ENCODE measurements at regions not wholly inside any gene's neighbourhood (a gene's known extent, or its start where the extent isn't known, plus 50 kb on each side); places are given as distances from the start of the nearest gene placed in this dataset.
A peak's percentile ranks its signal among the peaks of the same experiment; 100 is the strongest.
"Not testable (repeated sequence)": the region's sequence is repeated elsewhere in the genome, so short reads cannot be mapped to it uniquely, and the experiment has no call there.

DNA sequence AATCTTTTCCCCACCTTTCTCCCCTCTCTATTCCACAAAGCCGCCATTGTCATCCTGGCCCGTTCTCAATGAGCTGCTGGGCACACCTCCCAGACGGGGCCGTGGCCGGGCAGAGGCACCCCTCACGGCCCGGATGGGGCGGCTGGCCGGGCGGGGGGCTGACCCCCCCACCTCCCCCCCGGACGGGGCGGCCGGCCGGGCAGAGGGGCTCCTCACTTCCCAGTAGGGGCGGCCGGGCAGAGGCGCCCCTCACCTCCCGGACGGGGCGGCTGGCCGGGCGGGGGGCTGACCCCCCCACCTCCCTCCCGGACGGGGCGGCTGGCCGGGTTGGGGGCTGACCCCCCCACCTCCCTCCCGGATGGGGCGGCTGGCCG lies 85.6 kb downstream of the OR2B2 start:
- not testable (repeated sequence) for DNase-seq (ENCODE audit: low spot score); FAIRE-seq

DNA sequence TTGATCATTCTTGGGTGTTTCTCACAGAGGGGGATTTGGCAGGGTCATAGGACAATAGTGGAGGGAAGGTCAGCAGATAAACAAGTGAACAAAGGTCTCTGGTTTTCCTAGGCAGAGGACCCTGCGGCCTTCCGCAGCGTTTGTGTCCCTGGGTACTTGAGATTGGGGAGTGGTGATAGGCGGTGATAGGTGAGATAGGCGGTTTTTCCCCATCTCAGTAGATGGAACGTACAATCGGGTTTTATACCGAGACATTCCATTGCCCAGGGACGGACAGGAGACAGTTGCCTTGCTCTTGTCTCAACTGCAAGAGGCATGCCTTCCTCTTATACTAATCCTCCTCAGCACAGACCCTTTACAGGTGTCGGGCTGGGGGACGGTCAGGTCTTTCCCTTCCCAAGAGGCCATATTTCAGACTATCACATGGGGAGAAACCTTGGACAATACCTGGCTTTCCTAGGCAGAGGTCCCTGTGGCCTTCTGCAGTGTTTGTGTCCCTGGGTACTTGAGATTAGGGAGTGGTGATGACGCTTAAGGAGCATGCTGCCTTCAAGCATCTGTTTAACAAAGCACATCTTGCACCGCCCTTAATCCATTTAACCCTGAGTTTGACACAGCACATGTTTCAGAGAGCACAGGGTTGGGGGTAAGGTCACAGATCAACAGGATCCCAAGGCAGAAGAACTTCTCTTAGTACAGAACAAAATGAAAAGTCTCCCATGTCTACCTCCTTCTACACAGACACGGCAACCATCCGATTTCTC lies 86.2 kb downstream of the OR2B2 start:
- FAIRE-seq, result not testable (repeated sequence)

DNA sequence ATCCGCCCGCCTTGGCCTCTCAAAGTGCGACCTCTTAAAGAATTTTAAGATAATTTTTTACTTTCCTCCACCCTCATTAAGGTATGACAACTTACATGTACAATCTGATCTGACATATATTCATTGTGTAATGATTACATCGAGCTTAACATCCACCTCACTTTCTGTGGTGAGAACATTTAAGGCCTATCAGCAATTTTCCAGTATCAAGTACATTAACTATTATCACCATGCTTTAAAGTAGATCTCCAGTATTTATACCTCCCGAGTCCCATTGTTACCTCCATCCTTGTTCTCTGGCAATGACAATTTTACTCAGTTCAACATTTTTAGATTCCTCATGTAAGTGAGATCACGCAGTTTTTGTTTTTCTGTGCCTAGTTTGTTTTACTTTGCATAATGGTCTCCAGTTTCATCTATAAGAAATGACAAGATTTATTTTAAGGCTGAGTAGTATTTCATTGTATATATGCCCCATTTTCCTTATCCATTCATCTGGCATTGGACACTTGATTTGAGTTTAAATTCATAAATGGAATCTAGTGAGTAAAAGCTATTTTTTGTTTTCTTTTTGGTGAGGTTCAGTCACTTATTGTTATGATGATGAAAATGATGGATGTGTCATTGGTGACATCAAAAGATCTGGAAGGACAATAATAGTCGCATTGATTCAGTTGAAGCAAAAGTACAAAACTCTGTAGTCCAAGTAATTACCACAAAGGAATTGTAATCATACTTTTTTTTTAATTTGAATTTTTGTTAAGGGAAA lies 87.0 kb downstream of the OR2B2 start:
- FAIRE-seq (no peak), DNase-seq (ENCODE audit: low spot score) (no peak)

More for the DNA sequence above, 86.2 kb downstream of the OR2B2 start:
- DNase-seq (ENCODE audit: low spot score), result not testable (repeated sequence)

DNA sequence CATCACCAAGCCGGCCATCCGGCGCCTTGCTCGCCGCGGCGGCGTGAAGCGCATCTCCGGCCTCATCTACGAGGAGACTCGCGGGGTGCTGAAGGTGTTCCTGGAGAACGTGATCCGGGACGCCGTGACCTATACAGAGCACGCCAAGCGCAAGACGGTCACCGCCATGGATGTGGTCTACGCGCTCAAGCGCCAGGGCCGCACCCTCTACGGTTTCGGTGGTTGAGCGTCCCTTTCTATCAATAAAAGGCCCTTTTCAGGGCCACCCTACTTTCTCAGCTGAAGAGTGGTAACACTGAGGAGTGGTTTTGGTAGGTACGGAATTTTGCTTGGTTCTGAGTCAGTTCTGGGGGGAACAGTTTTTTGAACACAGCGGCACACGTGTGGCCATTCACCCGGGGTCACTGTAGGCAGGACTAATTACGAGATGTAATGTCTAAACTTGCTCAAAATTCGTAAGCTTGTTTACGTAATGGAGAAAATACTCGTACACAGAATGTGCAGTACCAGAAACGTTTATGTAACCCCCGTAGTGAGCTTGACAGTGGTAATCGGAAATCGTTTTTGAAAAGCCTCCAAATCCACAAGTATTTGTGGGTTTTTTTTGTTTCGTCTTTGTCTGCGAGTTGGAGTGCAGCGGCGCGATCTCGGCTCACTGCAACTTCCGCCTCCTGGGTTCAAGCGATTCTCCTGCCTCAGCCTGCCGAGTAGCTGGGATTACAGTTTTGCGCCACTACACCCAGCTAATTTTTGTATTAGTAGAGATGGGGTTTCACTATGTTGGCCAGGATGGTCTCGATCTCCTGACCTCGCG lies 87.8 kb downstream of the OR2B2 start:
- DNase-seq (ENCODE audit: low spot score), result peak; percentile 12
- not testable (repeated sequence) for FAIRE-seq

DNA sequence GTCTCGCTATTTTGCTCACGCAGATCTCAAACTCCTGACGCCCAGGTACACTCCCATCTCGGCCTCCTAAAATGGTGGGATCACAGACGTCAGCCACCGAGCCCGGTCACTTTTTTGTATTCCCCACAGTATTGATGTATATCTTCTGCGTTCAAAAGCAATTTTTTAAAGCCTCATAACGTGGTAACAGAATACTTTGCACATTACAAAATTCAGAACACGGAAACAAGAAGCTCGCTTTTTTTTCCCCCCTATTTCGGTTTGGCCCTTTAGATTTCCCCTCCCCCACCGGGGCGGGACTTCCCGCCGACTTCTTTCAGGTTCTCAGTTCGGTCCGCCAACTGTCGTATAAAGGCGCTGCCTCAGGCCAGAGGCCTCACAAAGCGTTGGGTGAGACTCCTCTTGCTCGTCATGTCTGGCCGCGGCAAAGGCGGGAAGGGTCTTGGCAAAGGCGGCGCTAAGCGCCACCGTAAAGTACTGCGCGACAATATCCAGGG lies 88.4 kb downstream of the OR2B2 start:
- DNase-seq (ENCODE audit: low spot score) (peak; percentile 29), FAIRE-seq (peak; percentile 86)

DNA sequence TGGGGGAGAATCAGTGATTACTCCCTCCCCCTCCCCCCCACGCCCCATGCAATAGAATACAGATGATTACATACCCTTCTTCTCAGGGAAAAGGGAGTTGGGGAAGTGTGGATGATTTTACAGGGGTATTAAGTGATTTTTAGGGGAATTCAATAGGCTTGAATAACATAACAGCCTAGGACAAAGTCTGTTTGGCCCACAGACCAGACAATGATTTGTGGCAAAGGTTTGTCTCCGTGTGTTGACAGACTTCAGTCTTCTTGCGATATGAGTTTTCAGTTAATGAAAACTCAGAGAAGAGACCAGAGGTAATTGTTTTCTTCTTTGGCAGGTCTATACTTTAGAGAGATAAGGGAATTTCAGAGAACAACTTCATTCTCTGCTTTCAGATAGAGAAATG lies 95.3 kb downstream of the OR2B2 start:
- FAIRE-seq, result no peak
- DNase-seq (ENCODE audit: low spot score), result no peak

DNA sequence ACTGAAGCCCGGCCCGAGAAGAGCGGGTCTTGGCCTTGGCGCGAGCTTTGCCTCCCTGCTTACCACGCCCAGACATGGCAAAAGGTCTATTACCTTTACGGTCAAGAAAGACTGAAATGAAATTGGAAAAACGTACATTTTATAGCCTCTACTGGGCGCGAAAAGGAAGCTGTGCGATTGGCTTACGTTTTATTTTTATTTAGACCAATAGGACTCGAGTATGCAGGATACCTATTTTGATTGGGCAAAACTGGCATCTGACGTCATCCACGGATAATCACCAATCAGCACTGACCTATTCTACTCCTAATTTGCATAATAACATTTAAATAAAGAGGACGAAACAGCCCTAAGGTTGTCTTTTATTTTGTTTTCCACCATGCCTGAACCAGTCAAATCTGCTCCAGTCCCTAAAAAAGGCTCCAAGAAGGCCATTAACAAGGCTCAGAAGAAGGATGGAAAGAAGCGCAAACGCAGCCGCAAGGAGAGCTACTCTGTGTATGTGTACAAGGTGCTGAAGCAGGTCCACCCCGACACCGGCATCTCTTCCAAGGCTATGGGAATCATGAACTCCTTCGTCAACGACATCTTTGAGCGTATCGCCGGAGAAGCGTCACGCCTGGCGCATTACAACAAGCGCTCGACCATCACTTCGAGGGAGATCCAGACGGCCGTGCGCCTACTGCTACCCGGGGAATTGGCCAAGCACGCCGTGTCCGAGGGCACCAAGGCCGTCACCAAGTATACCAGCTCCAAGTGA lies 97.4 kb downstream of the OR2B2 start:
- no peak for DNase-seq (ENCODE audit: low spot score)
- no peak for FAIRE-seq

DNA sequence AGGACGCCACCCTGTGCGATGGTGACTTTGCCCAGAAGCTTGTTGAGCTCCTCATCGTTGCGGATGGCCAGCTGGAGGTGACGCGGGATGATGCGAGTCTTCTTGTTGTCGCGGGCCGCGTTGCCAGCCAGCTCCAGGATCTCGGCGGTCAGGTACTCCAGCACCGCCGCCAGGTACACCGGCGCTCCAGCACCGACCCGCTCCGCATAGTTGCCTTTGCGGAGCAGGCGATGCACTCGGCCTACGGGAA lies 97.9 kb downstream of the OR2B2 start:
- DNase-seq (ENCODE audit: low spot score), result not testable (repeated sequence)
- FAIRE-seq, result peak; percentile 48

DNA sequence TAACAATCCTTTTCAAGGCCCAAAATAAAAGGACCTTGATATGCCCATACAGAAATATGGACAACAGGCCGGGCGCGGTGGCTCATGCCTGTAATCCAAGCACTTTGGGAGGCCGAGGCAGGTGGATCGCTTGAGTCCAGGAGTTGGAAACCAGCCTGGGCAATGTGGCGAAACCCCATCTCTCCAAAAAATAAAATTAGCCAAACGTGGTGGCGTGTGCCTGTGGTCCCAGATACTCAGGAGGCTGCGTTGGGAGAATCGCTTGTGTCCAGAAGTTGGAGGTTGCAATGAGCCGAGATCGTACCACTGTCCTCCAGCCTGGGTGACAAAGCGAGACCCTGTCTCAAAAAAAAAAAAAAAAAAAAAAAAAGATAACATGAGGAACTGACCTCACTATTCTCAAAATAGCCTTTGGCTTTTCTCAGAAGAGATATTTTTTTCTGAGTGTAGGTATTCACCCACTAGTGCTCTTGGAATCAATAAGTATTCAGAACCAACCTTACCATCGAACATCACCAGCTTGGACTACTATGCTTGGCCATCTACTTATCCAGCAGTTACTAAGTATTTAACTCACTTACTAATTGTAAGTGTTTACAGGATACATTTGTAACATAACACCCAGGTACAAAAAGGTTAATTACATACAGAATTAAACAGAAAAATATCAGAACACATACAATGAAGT lies 99.2 kb downstream of the OR2B2 start:
- no peak for FAIRE-seq

DNA sequence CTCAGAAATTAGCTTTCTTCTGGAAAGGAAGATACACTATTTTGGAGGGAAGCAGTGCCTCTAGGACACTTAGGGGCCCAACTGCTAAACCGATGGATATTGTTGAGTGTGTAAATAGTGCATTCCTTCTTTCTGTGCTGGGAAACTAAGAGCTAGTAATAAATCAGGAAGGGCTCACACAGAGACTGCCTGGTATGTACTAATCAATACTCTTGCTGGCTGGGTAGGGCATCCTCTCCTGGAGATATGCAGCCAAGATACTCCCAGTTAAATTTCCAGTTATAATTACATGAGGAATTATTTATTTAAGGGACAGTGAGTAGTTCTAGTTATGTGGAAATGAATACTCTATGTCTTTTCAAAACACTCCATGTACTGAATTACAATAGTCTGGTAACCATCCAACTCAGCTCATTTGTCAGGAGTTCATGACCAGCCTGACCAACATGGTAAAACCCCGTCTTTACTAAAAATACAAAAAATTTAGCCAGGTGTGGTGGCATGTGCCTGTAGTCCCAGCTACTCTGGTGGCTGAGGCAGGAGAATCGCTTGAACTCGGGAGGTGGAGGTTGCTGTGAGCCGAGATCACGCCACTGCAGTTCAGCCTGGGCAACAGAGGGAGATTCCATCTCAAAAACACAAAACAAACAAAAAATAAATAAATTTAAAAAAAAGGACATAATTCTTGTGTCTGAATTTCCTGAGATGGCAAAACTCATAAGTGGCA lies 100.0 kb downstream of the OR2B2 start:
- no peak for FAIRE-seq
- DNase-seq (ENCODE audit: low spot score), result no peak

More for the DNA sequence above, 99.2 kb downstream of the OR2B2 start:
- DNase-seq (ENCODE audit: low spot score), result no peak

DNA sequence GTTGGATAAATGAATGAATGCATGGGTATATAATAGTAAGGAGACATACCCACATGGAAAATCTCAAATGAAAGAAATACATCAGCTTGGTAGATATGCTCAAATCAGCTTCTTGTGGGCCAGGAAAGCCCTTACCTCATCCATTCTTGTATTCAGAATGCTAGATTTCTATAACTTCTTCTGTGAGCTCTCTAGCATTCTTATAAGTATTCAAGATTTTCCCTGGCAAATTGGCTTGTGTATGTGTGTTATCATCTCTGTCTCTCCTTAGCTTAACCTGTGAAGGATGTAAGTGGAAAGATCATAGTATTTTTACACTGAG lies 100.8 kb downstream of the OR2B2 start:
- FAIRE-seq (no peak), DNase-seq (ENCODE audit: low spot score) (no peak)

DNA sequence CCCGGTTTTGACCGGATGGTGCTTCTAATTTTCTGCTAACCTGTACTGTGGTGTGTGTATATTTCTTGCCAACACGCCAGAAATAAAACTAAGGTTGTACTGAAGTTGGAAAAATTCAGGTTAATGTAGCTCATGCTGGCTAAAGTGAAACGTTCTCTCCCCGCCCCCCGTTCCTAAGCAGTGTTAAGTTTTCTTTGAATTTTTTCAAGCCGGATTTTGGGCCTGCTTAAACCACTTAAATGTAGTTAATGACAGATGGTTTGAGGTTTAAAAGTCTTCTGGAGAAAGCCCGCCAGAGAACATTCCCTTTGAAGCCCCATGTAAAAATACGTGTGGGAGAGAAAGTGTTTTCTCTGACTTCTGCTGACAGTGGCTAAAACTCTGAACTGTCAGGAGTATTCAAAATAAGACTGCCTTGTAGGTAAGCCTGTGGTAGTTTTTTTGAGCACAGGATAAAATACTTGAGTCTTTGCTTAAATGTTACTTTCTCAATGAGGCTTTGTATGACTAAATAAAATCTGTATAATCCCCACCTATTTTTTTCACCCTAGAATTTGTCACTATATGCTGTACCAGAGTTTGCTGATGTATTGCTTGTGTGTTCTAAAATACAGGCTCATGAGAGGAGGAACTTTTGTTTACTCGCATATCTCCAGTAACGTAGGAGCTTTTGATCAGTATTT lies 101.3 kb downstream of the OR2B2 start:
- no peak for DNase-seq (ENCODE audit: low spot score)
- FAIRE-seq, result no peak

DNA sequence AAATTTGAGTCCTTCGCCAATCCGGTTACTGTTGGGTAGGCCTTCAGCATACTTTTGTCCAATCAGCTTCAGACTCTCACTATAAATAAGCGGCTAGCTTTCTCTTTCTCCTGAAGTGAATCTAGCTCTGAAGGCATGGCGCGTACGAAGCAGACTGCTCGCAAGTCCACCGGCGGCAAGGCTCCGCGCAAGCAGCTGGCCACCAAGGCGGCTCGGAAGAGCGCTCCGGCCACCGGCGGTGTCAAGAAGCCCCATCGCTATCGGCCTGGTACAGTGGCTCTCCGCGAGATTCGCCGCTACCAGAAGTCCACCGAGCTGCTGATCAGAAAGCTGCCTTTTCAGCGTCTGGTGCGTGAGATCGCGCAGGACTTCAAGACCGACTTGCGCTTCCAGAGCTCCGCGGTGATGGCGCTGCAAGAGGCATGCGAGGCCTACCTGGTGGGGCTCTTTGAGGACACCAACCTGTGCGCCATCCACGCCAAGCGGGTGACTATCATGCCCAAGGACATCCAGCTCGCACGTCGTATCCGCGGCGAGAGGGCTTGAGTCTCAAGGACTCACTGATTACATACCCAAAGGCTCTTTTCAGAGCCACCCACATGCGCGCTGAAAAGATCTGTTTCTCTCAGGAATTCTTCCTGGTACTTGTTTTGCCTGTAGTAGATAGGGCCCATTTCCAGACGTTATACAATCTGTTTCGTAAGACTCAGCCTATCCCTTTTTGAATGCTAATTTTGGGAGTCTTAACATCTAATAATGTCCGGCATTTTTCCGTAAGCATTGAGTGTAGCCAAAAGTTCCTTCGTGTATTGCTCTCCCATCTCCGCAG lies 102.0 kb downstream of the OR2B2 start:
- FAIRE-seq (no peak), DNase-seq (ENCODE audit: low spot score) (peak; percentile 20)

DNA sequence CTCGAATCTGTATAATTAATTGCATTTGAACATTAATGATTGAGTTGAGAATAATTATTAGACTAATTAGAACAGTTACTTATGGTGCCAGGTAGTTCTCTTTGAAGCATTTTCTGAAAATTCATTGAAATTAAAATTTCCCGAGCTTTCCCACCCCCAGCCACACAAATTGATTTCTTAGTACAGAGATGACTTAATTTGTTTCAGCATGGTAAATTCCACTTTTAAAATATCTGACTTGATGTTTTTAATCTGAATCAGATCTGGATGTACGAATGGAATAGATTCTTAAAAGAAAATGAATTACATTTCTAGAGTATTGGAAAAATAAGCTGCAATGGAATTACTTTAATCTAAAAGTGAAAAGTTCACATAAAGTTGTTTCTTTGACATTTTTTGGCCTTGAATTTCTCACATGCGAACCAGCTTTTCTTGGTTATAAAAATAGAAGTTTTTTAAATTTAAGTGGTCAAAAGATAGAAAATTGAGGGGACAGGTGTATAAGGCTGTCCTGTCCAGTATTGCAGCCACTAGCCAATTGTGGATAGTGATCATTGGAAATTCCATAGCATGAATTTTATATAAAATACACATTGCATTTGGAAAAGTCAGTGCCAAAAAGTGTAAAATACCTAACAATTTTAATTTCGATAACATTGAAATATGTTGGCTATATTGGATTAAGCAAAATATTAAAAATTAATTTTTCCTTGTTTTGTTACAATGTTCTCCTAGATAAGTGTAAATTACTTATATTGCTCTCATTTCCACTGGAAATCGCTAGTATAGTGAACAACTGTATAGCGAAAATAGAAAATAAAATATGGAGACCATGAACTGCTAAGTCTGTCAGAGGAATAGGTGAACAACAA lies 102.9 kb downstream of the OR2B2 start:
- FAIRE-seq, result no peak
- no peak for DNase-seq (ENCODE audit: low spot score)

DNA sequence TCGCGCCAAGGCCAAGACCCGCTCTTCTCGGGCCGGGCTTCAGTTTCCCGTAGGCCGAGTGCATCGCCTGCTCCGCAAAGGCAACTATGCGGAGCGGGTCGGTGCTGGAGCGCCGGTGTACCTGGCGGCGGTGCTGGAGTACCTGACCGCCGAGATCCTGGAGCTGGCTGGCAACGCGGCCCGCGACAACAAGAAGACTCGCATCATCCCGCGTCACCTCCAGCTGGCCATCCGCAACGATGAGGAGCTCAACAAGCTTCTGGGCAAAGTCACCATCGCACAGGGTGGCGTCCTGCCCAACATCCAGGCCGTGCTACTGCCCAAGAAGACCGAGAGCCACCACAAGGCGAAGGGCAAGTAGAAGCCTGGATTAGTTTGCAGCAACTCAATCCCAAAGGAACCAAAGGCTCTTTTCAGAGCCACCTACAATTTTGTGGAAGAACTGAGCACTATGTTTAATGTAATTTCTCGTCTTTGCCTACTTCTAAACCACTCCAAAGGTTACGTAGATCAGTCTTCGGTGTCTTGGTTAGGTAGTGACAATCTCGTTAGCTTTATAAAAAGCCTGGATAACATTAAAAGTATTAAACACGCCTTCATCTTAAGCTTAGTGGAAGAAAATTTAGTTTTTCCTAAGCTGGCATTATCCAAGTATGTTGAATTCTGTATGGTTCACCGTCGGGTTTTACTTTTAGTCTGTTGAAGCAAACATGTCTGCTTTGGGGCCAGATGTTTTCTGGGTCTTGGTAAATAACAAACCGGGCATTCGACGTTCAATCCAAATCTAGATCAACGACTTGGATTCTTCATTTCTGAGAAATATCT lies 103.7 kb downstream of the OR2B2 start:
- DNase-seq (ENCODE audit: low spot score), result not testable (repeated sequence)

DNA sequence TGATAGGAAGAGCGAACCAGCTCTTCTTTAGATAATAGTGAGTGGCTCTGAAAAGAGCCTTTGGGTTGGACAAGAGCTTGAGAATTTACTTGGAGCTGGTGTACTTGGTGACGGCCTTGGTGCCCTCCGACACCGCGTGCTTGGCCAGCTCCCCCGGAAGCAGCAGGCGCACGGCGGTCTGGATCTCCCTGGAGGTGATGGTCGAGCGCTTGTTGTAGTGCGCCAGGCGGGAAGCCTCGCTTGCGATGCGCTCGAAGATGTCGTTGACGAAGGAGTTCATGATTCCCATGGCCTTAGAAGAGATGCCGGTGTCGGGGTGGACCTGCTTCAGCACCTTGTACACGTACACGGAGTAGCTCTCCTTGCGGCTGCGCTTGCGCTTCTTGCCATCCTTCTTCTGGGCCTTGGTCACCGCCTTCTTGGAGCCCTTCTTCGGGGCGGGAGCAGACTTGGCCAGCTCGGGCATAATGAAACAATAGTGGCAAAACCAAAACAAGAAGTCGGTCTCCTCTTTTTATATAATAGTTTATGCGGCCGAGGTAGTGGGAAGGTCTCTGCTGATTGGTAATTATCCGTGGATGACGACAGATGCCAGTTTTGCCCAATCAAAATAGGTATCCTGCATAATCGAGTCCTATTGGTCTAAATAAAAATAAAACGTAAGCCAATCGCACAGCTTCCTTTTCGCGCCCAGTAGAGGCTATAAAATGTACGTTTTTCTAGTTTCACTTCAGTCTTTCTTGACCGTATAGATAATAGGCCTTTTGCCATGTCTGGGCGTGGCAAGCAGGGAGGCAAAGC lies 104.6 kb downstream of the OR2B2 start:
- FAIRE-seq, result not testable (repeated sequence)
- peak; percentile 43 for DNase-seq (ENCODE audit: low spot score)

More for the DNA sequence above, 103.7 kb downstream of the OR2B2 start:
- FAIRE-seq, result peak; percentile 35

Data from urothelium cell line (cell line).